C4-2B (cell line): ENCODE measurements at regions not wholly inside any gene's neighbourhood (a gene's known extent, or its start where the extent isn't known, plus 50 kb on each side); places are given as distances from the start of the nearest gene placed in this dataset.

Experiments
- CTCF ChIP-seq: fragments of 450-650 bp; conservative IDR thresholded peaks from 2 replicates; pipeline ENCODE4 v1.5.1; 2017; ENCODE audit warnings: mild to moderate bottlenecking
- ZFX ChIP-seq: fragments of 450-650 bp; IDR thresholded peaks from 2 replicates; pipeline ENCODE4 v1.6.1; 2017

GRCh38 chr5:93916872-93917271 is 175.5 kb upstream of the POU5F2 start:
- TF ChIP-seq CTCF: no peak
- TF ChIP-seq ZFX: no peak
